Panc1 (cell line): ENCODE measurements at regions not wholly inside any gene's neighbourhood (a gene's known extent, or its start where the extent isn't known, plus 50 kb on each side); places are given as distances from the start of the nearest gene placed in this dataset.

ENCODE experiments used
- ATAC-seq: fragments of 200-7000 bp; cut with Tn5 transposase; 2 replicates; pipeline ENCODE4 v1.9.1; 2020; ENCODE audit warnings: mild to moderate bottlenecking, moderate library complexity
- BruUV-seq: library from RNA; stranded (reverse); fragments of 400-500 nt; replicated peaks from 2 replicates; lab custom pipeline; 2021; lab: Mats Ljungman, UMichigan
- CTCF ChIA-PET: fragments of 300-600 bp; sonication (Branson Sonifier 250); formaldehyde crosslinking; loops from one replicate; lab custom pipeline; 2022; ENCODE audit warnings: antibody characterized with exemption; lab: Charles Lee
- POLR2A ChIA-PET: fragments of 300-600 bp; sonication (Branson Sonifier 250); formaldehyde crosslinking; loops from one replicate; lab custom pipeline; 2022; ENCODE audit warnings: antibody characterized with exemption; lab: Charles Lee
- DNase-seq: peaks from one replicate; pipeline ENCODE4 v3.0.0-alpha.2; 2010; ENCODE audit warnings: low read depth, low spot score
- H3K27ac ChIP-seq: 2 replicates; pipeline ENCODE4 v1.5.1; 2011; ENCODE audit warnings: mild to moderate bottlenecking, low read length, inconsistent platforms
- H3K27me3 ChIP-seq: fragments of 200-500 bp; sonication (Bioruptor generic); 2 replicates; pipeline ENCODE4 v1.6.0; 2014; ENCODE audit warnings: low read length, inconsistent platforms; ENCODE audit not compliant: control insufficient read depth, insufficient read depth
- H3K36me3 ChIP-seq: fragments of 200-500 bp; sonication (Bioruptor generic); 2 replicates; pipeline ENCODE4 v1.5.1; 2014; ENCODE audit warnings: inconsistent platforms, mild to moderate bottlenecking, low read length, moderate library complexity; ENCODE audit not compliant: control insufficient read depth, insufficient read depth
- H3K4me1 ChIP-seq: 2 replicates; pipeline ENCODE4 v1.5.1; 2011; ENCODE audit warnings: inconsistent platforms, mild to moderate bottlenecking, low read length, moderate library complexity; ENCODE audit not compliant: control insufficient read depth, insufficient read depth
- H3K4me3 ChIP-seq, 2 experiments: 2 replicates each; pipeline ENCODE4 v1.5.1; 2011 to 2012; ENCODE audit warnings: low read depth in 2 of 2, low read length in 2 of 2, mild to moderate bottlenecking in 2 of 2, inconsistent platforms in 1 of 2, moderate library complexity in 1 of 2
- H3K9me3 ChIP-seq: fragments of 200-500 bp; sonication (Bioruptor generic); 2 replicates; pipeline ENCODE4 v1.5.1; 2014; ENCODE audit warnings: low read depth, mild to moderate bottlenecking, inconsistent platforms, low read length, moderate library complexity; ENCODE audit not compliant: control insufficient read depth, insufficient read depth
- CTCF ChIP-seq: fragments of 450-650 bp; IDR thresholded peaks from 2 replicates; pipeline ENCODE4 v1.5.1; 2017; ENCODE audit warnings: mild to moderate bottlenecking
- POLR2AphosphoS5 ChIP-seq: IDR thresholded peaks from 2 replicates; pipeline ENCODE4 v1.6.1; 2012; ENCODE audit warnings: mild to moderate bottlenecking, low read depth, low read length, moderate library complexity
- REST ChIP-seq, 2 experiments: IDR thresholded peaks; 2 replicates each; pipeline ENCODE4 v1.6.1; 2011 to 2012; ENCODE audit warnings: low read depth in 2 of 2, control low read depth in 1 of 2, low read length in 1 of 2, mild to moderate bottlenecking in 1 of 2, moderate library complexity in 1 of 2; ENCODE audit not compliant: insufficient read depth in 1 of 2
- SIN3A ChIP-seq: IDR thresholded peaks from 2 replicates; pipeline ENCODE4 v1.6.1; 2012; ENCODE audit warnings: low read depth, mild to moderate bottlenecking, low read length, moderate library complexity, borderline replicate concordance; ENCODE audit not compliant: insufficient read depth
- TCF7L2 ChIP-seq: IDR thresholded peaks from 2 replicates; pipeline ENCODE4 v1.6.1; 2011; ENCODE audit warnings: mild to moderate bottlenecking, low read depth, low read length, inconsistent platforms
- in situ Hi-C: cut with HindIII; loops from 2 replicates; pipeline ENCODE4 v1.10.0; 2016; ENCODE audit warnings: low sequenced_read_pairs, low pct_unique_long_range_greater_than_20kb
- intact Hi-C: fragments of 100-400 bp; cut with micrococcal nuclease; formaldehyde crosslinking; loops from one replicate; pipeline ENCODE4 v1.10.0; 2022; ENCODE audit not compliant: unreplicated experiment

- in situ Hi-C loops (no loop called here), intact Hi-C loops (no loop called here)
- no peaks in the 10 kb centered on the region for H3K9me3 ChIP-seq
- H3K36me3 ChIP-seq: no peaks in the 10 kb centered on the region
- BruUV-seq: no TSS peak
- ATAC-seq: no peak
- H3K4me3 ChIP-seq: no peak overlapping the region
- no peak overlapping the region for H3K27ac ChIP-seq
- H3K4me1 ChIP-seq: no peaks in the 10 kb centered on the region
- TF ChIP-seq SIN3A (no peak), POLR2AphosphoS5 (no peak), CTCF (no peak), TCF7L2 (no peak), REST (IDR thresholded peaks at IDR 0.05; ENCODE audit: insufficient read depth in 1 of 2, low read depth in 2 of 2, low read length in 1 of 2) (no peak)
- CTCF ChIA-PET: no interaction called here
- H3K27me3 ChIP-seq: no peaks in the 10 kb centered on the region
- DNase-seq: no peak
- POLR2A ChIA-PET: no interaction called here
Observed at GRCh38 chr16:65763640-65764305, 602.7 kb upstream of the CDH5 start.

- Histone ChIP-seq H3K27ac (no peak overlapping the region), H3K36me3 (no peaks in the 10 kb centered on the region), H3K27me3 (no peaks in the 10 kb centered on the region), H3K4me1 (no peaks in the 10 kb centered on the region), H3K4me3 (no peak overlapping the region), H3K9me3 (no peaks in the 10 kb centered on the region)
- no peak for ATAC-seq
- no peak for DNase-seq
- ChIA-PET POLR2A (no interaction called here), CTCF (no interaction called here)
- TF ChIP-seq REST (IDR thresholded peaks at IDR 0.05; ENCODE audit: insufficient read depth in 1 of 2, low read depth in 2 of 2, low read length in 1 of 2) (no peak), TCF7L2 (no peak), CTCF (no peak), SIN3A (no peak), POLR2AphosphoS5 (no peak)
- no TSS peak for BruUV-seq
- in situ Hi-C loops: no loop called here
- intact Hi-C loops: no loop called here
Observed at GRCh38 chr16:65760874-65761273, 605.6 kb upstream of the CDH5 start.
